Caco-2 (cell line): ENCODE measurements at regions not wholly inside any gene's neighbourhood (a gene's known extent, or its start where the extent isn't known, plus 50 kb on each side); places are given as distances from the start of the nearest gene placed in this dataset.
"Not testable (repeated sequence)": the region's sequence is repeated elsewhere in the genome, so short reads cannot be mapped to it uniquely, and the experiment has no call there.

Source experiments
- BruUV-seq: library from RNA; stranded (reverse); fragments of 400-500 nt; replicated peaks from 2 replicates; lab custom pipeline; 2021; lab: Mats Ljungman, UMichigan
- CTCF ChIA-PET: fragments of 300-600 bp; sonication (Branson Sonifier 250); formaldehyde crosslinking; loops from one replicate; lab custom pipeline; 2022; ENCODE audit warnings: antibody characterized with exemption; lab: Charles Lee
- POLR2A ChIA-PET: fragments of 300-600 bp; sonication (Branson Sonifier 250); formaldehyde crosslinking; loops from one replicate; lab custom pipeline; 2022; ENCODE audit warnings: antibody characterized with exemption; lab: Charles Lee
- DNase-seq, 2 experiments: peaks; one replicate each; pipeline versions ENCODE4 v3.0.0 to v3.0.0-alpha.2; 2020 to 2022
- H3K27me3 ChIP-seq: replicated peaks from 2 replicates; pipeline ENCODE4 v1.6.0; 2011; ENCODE audit warnings: low read length; ENCODE audit not compliant: control insufficient read depth, insufficient read depth
- H3K36me3 ChIP-seq: 2 replicates; pipeline ENCODE4 v1.5.1; 2011; ENCODE audit warnings: low read length; ENCODE audit not compliant: control insufficient read depth, insufficient read depth
- H3K4me1 ChIP-seq: fragments of 250-450 bp; sonication (Bioruptor Pico); 2 replicates; pipeline ENCODE4 v1.5.1; 2020; ENCODE audit warnings: mild to moderate bottlenecking
- H3K4me3 ChIP-seq: 2 replicates; pipeline ENCODE4 v1.5.1; 2011; ENCODE audit warnings: low read depth, mild to moderate bottlenecking, control low read depth, low read length
- H3K9me3 ChIP-seq: fragments of 250-450 bp; sonication (Bioruptor Pico); 2 replicates; pipeline ENCODE4 v1.5.1; 2020; ENCODE audit warnings: mild to moderate bottlenecking, moderate library complexity
- H3K27ac Mint-ChIP-seq: one replicate; pipeline ENCODE4 v1.8.0; 2022; ENCODE audit warnings: mixed read lengths; ENCODE audit not compliant: unreplicated experiment
- H3K27me3 Mint-ChIP-seq: one replicate; pipeline ENCODE4 v1.8.0; 2022; ENCODE audit warnings: mixed read lengths; ENCODE audit not compliant: insufficient read depth, unreplicated experiment
- H3K36me3 Mint-ChIP-seq: one replicate; pipeline ENCODE4 v1.8.0; 2022; ENCODE audit warnings: mild to moderate bottlenecking, mixed read lengths; ENCODE audit not compliant: insufficient read depth, unreplicated experiment
- H3K4me1 Mint-ChIP-seq: one replicate; pipeline ENCODE4 v1.8.0; 2022; ENCODE audit warnings: low read depth, mixed read lengths; ENCODE audit not compliant: unreplicated experiment
- H3K4me3 Mint-ChIP-seq: one replicate; pipeline ENCODE4 v1.8.0; 2022; ENCODE audit warnings: mild to moderate bottlenecking, moderate library complexity, mixed read lengths; ENCODE audit not compliant: unreplicated experiment
- H3K9me3 Mint-ChIP-seq: one replicate; pipeline ENCODE4 v1.8.0; 2022; ENCODE audit warnings: mixed read lengths; ENCODE audit not compliant: unreplicated experiment
- CTCF ChIP-seq, 2 experiments: fragments of 200-600 bp in 1 of 2; IDR thresholded peaks; 1 replicate in 1 of 2; 2 replicates in 1 of 2; pipeline versions ENCODE4 v1.5.1 to v1.8.0; 2011 to 2022; ENCODE audit warnings: antibody characterized with exemption in 1 of 2, control low read depth in 1 of 2, inconsistent platforms in 1 of 2, low read depth in 1 of 2, low read length in 1 of 2, mild to moderate bottlenecking in 1 of 2, moderate library complexity in 1 of 2; ENCODE audit not compliant: insufficient read depth in 1 of 2, severe bottlenecking in 1 of 2, unreplicated experiment in 1 of 2
- intact Hi-C: fragments of 100-400 bp; cut with micrococcal nuclease; formaldehyde crosslinking; loops from one replicate; pipeline ENCODE4 v1.10.0; 2022; ENCODE audit not compliant: unreplicated experiment

DNA sequence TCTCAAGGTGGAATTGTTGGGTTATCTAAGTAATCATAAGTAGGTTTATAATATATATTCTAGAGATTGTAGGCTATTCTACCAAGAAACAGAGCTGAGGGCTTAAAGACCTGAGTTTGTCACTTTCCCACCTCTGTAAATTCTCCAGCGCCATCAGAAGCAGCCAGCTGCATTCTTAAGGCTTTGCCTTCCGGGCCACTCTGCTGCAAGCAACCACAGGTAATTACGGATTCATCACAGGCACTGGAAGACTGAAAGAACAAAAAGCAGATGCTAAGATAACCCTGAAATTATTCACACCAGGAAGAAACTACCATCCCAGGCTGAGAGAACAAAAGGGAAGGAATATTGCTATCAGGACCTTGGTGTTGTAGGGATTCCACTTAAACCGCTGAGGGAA is 137.8 kb upstream of the JCAD start:
- no TSS peak for BruUV-seq
- Histone ChIP-seq H3K9me3 (peaks cover 5% of the 10 kb centered on the region; the same call in 1 of the 2 replicates), H3K36me3 (no peaks in the 10 kb centered on the region), H3K27me3 (no peaks in the 10 kb centered on the region), H3K4me3 (no peak overlapping the region), H3K4me1 (no peaks in the 10 kb centered on the region)
- Mint-ChIP-seq H3K36me3 (no peaks in the 10 kb centered on the region), H3K27ac (no peak overlapping the region), H3K4me1 (no peaks in the 10 kb centered on the region), H3K27me3 (no peaks in the 10 kb centered on the region), H3K9me3 (no peaks in the 10 kb centered on the region), H3K4me3 (no peak overlapping the region)
- ChIA-PET CTCF (interaction anchor here (0.6 kb wide), 1 partner anchor 199 kb away, joined by 3 read pairs; no protein-coding TSS in a partner anchor), POLR2A (no interaction called here)
- TF ChIP-seq CTCF (IDR thresholded peaks at IDR 0.05; ENCODE audit: insufficient read depth in 1 of 2, low read depth in 1 of 2, low read length in 1 of 2, severe bottlenecking in 1 of 2, unreplicated experiment in 1 of 2): no peak
- no peak for DNase-seq
- intact Hi-C loops: no loop called here

GRCh38 chr10:30196559-30196958 is 137.2 kb upstream of the JCAD start:
- H3K27ac Mint-ChIP-seq, intact Hi-C loops, H3K27me3 Mint-ChIP-seq, H3K27me3 ChIP-seq, DNase-seq, POLR2A ChIA-PET, H3K4me3 Mint-ChIP-seq, H3K36me3 Mint-ChIP-seq, H3K9me3 Mint-ChIP-seq, H3K4me1 Mint-ChIP-seq, CTCF ChIA-PET, H3K4me1 ChIP-seq, H3K9me3 ChIP-seq, H3K36me3 ChIP-seq, BruUV-seq, H3K4me3 ChIP-seq: not testable (repeated sequence)

- intact Hi-C loops: no loop called here
Measured at GRCh38 chr10:30192846-30193608, 133.6 kb upstream of the JCAD start.

More at GRCh38 chr10:30192846-30193608, 133.6 kb upstream of the JCAD start:
- TF ChIP-seq CTCF (IDR thresholded peaks at IDR 0.05; ENCODE audit: insufficient read depth in 1 of 2, low read depth in 1 of 2, low read length in 1 of 2, severe bottlenecking in 1 of 2, unreplicated experiment in 1 of 2): no peak
- H3K36me3 ChIP-seq: no peaks in the 10 kb centered on the region
- Mint-ChIP-seq H3K9me3 (no peaks in the 10 kb centered on the region), H3K36me3 (no peaks in the 10 kb centered on the region), H3K4me3 (no peak overlapping the region), H3K27ac (no peak overlapping the region), H3K27me3 (no peaks in the 10 kb centered on the region), H3K4me1 (peaks cover 26% of the 10 kb centered on the region)
- no peaks in the 10 kb centered on the region for H3K9me3 ChIP-seq
- H3K27me3 ChIP-seq: no peaks in the 10 kb centered on the region
- BruUV-seq: no TSS peak
- H3K4me3 ChIP-seq: no peak overlapping the region
- CTCF ChIA-PET: no interaction called here
- peaks cover 18% of the 10 kb centered on the region for H3K4me1 ChIP-seq
- DNase-seq: no peak
- POLR2A ChIA-PET: no interaction called here
